ENCODE measurements at regions not wholly inside any gene's neighbourhood (a gene's known extent, or its start where the extent isn't known, plus 50 kb on each side); places are given as distances from the start of the nearest gene placed in this dataset.

DNA sequence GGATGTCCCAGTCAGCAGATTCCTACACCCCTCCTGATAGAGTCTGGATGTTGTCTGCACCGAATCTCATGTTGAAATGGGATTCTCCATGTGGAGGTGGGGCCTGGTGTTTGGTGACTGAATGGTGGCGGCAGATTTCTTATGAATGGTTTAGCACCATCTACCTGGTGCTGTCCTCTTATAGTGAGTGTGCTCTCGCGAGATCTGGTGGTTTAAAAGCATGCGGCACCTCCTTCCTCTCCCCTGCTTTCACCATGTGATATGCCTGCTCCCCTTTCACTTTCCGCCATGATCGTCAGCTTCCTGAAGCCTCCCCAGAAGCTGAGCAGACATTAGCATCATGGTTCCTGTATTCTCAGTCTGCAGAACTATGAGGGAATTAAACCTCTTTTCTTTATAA, 135.2 kb upstream of the SLC6A11 start:
- H3K36me3 ChIP-seq (ENCODE audit: control insufficient read depth, insufficient read depth, low read length), result no peaks in the 10 kb centered on the region
- no peak overlapping the region for H3K27ac Mint-ChIP-seq
- no peak overlapping the region for H3K27ac ChIP-seq (ENCODE audit: low read depth, low read length)
- H3K9me3 Mint-ChIP-seq, result no peaks in the 10 kb centered on the region
- no peak for DNase-seq
- WGBS, 2 experiments (ENCODE audit: insufficient coverage in 1 of 2, insufficient read length in 1 of 2), result 92 to 97% methylated on average over 5 to 7 of the region's 7 CpGs
- no peak for TF ChIP-seq CTCF (conservative IDR thresholded peaks at IDR 0.05)
- H3K9ac ChIP-seq (ENCODE audit: extremely low read depth, low read length, poor library complexity, severe bottlenecking), result no peak overlapping the region
- no peaks in the 10 kb centered on the region for H3K36me3 Mint-ChIP-seq (ENCODE audit: low read depth)
- no peak overlapping the region for H3K4me3 ChIP-seq (ENCODE audit: low read length)
- no peaks in the 10 kb centered on the region for H3K4me1 ChIP-seq (ENCODE audit: control insufficient read depth, insufficient read depth, low read length)
- H3K4me3 Mint-ChIP-seq, result no peak overlapping the region
- H3K4me1 Mint-ChIP-seq, result no peaks in the 10 kb centered on the region
- H3K27me3 Mint-ChIP-seq (ENCODE audit: insufficient read depth), result peaks cover 3% of the 10 kb centered on the region
- H3K27me3 ChIP-seq (ENCODE audit: control insufficient read depth, insufficient read depth, low read length, poor library complexity, severe bottlenecking), result no peaks in the 10 kb centered on the region
- H3K9me3 ChIP-seq (ENCODE audit: control insufficient read depth, low read length), result no peaks in the 10 kb centered on the region

DNA sequence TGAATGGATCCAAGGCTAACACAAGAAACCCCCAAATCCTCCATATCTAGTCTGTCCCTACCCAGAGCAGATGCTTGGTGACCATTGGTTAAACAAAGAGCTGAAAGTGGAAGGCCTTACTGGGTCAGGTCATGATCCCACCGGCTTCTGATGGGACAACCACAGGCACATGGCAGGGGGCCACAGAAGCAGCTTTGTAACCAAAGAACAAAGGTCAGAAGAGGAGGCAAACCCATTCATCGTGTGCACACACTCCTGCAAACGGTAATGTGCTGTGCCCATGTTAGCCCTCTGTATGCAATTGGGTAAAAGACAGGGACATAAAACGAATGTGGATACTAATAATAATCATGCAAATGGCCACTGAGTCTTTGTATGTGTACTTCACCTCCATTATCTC, 133.3 kb upstream of the SLC6A11 start:
- H3K27ac Mint-ChIP-seq, result no peak overlapping the region
- WGBS, 2 experiments (ENCODE audit: insufficient coverage in 1 of 2, insufficient read length in 1 of 2), result 80% methylated on average over 1 to 4 of the region's 4 CpGs
- no peak for DNase-seq

GRCh38 chr3:10683106-10683505, 132.9 kb upstream of the SLC6A11 start:
- H3K27ac ChIP-seq (ENCODE audit: low read depth, low read length), result no peak overlapping the region
- Mint-ChIP-seq H3K27me3 (ENCODE audit: insufficient read depth) (peaks cover 3% of the 10 kb centered on the region), H3K27ac (no peak overlapping the region), H3K9me3 (no peaks in the 10 kb centered on the region), H3K4me3 (no peak overlapping the region), H3K4me1 (no peaks in the 10 kb centered on the region), H3K36me3 (ENCODE audit: low read depth) (no peaks in the 10 kb centered on the region)
- 0% methylated on average over 1 of the region's 1 CpG; no CpG with 5 or more reads in 1 of the 2 experiments for whole genome bisulfite sequencing, 2 experiments (ENCODE audit: insufficient coverage in 1 of 2, insufficient read length in 1 of 2)
- no peak overlapping the region for H3K4me3 ChIP-seq (ENCODE audit: low read length)
- H3K4me1 ChIP-seq (ENCODE audit: control insufficient read depth, insufficient read depth, low read length), result no peaks in the 10 kb centered on the region
- no peaks in the 10 kb centered on the region for H3K27me3 ChIP-seq (ENCODE audit: control insufficient read depth, insufficient read depth, low read length, poor library complexity, severe bottlenecking)
- DNase-seq, result no peak
- no peak overlapping the region for H3K9ac ChIP-seq (ENCODE audit: extremely low read depth, low read length, poor library complexity, severe bottlenecking)
- H3K36me3 ChIP-seq (ENCODE audit: control insufficient read depth, insufficient read depth, low read length), result no peaks in the 10 kb centered on the region
- no peaks in the 10 kb centered on the region for H3K9me3 ChIP-seq (ENCODE audit: control insufficient read depth, low read length)
- TF ChIP-seq CTCF (conservative IDR thresholded peaks at IDR 0.05), result no peak

More for the DNA sequence above, 133.3 kb upstream of the SLC6A11 start:
- Mint-ChIP-seq H3K36me3 (ENCODE audit: low read depth) (no peaks in the 10 kb centered on the region), H3K9me3 (no peaks in the 10 kb centered on the region), H3K27me3 (ENCODE audit: insufficient read depth) (peaks cover 3% of the 10 kb centered on the region), H3K4me3 (no peak overlapping the region), H3K4me1 (no peaks in the 10 kb centered on the region)
- no peak overlapping the region for H3K4me3 ChIP-seq (ENCODE audit: low read length)
- H3K27me3 ChIP-seq (ENCODE audit: control insufficient read depth, insufficient read depth, low read length, poor library complexity, severe bottlenecking), result no peaks in the 10 kb centered on the region
- H3K4me1 ChIP-seq (ENCODE audit: control insufficient read depth, insufficient read depth, low read length), result no peaks in the 10 kb centered on the region
- TF ChIP-seq CTCF (conservative IDR thresholded peaks at IDR 0.05), result no peak
- H3K9ac ChIP-seq (ENCODE audit: extremely low read depth, low read length, poor library complexity, severe bottlenecking), result no peak overlapping the region
- no peak overlapping the region for H3K27ac ChIP-seq (ENCODE audit: low read depth, low read length)
- H3K9me3 ChIP-seq (ENCODE audit: control insufficient read depth, low read length), result no peaks in the 10 kb centered on the region
- H3K36me3 ChIP-seq (ENCODE audit: control insufficient read depth, insufficient read depth, low read length), result no peaks in the 10 kb centered on the region
